Spleen (tissue), 7 donors: ENCODE measurements at regions not wholly inside any gene's neighbourhood (a gene's known extent, or its start where the extent isn't known, plus 50 kb on each side); places are given as distances from the start of the nearest gene placed in this dataset.

Experiments
- CTCF ChIP-seq, 11 experiments: fragments of 200-600 bp in 7 of 11; fragments of 450-650 bp in 4 of 11; sonication (generic) in 4 of 11; IDR thresholded peaks in 8 of 11; conservative IDR thresholded peaks in 3 of 11; 1 replicate in 7 of 11; 2 replicates in 4 of 11; pipeline versions ENCODE4 v1.4.0 to v1.8.0; 2016 to 2021; ENCODE audit warnings: antibody characterized with exemption in 11 of 11, inconsistent platforms in 4 of 11, mild to moderate bottlenecking in 1 of 11
- POLR2AphosphoS5 ChIP-seq, 3 donors: sonication (generic); formaldehyde crosslinking; IDR thresholded peaks; one replicate each; pipeline ENCODE4 v1.5.1; 2017; ENCODE audit warnings: antibody characterized with exemption in 3 of 3
- donor health status: DM: no; HTN: no; CAD: no; lungs with moderate emphysema.
- donor health status: DM: no; HTN: no; CAD: no.
- donor health status: DM: no; HTN: no; CAD: no.

GRCh38 chr5:126044931-126045565, 378.2 kb upstream of the GRAMD2B start:
- TF ChIP-seq POLR2AphosphoS5 (IDR thresholded peaks at IDR 0.05), result no peak
- TF ChIP-seq CTCF (IDR thresholded peaks at IDR 0.05 in 8 of 11, conservative IDR thresholded peaks at IDR 0.05 in 3 of 11), result no peak
